ENCODE measurements at regions not wholly inside any gene's neighbourhood (a gene's known extent, or its start where the extent isn't known, plus 50 kb on each side); places are given as distances from the start of the nearest gene placed in this dataset.
A peak's percentile ranks its signal among the peaks of the same experiment; 100 is the strongest.

DNA sequence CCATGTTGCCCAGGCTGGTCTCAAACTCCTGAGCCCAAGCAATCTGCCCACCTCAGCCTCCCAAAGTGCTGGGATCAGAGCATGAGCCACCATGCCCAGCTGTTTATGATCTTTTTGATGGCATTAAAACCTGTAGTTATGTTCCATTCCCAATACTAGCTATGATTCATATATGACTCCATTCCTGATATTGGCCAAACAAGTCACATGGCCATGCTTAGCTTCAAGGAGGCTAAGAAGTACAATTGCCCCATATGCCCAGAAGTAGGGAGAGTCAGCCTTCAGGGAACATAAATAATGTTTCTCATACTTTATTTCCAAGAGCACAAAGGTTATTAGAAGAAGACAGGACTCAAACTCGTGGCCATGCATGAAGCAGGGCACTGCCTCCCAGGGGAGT is 132.4 kb upstream of the RAB6C start:
- H3K27ac Mint-ChIP-seq = no peak overlapping the region
- peaks cover 0 to 3% of the 10 kb centered on the region in 2 donors for H3K36me3 Mint-ChIP-seq (ENCODE audit: insufficient read depth in 2 of 2)
- H3K27me3 Mint-ChIP-seq (ENCODE audit: low read depth) = peaks cover 8% of the 10 kb centered on the region
- H3K9me3 Mint-ChIP-seq = peaks cover 0 to 3% of the 10 kb centered on the region in 2 donors
- ATAC-seq (replicated peaks in 1 of 2) = no peak
- no peaks in the 10 kb centered on the region for H3K4me1 Mint-ChIP-seq (ENCODE audit: low read depth)
- no peak overlapping the region for H3K4me3 Mint-ChIP-seq
- DNase-seq = no peak

DNA sequence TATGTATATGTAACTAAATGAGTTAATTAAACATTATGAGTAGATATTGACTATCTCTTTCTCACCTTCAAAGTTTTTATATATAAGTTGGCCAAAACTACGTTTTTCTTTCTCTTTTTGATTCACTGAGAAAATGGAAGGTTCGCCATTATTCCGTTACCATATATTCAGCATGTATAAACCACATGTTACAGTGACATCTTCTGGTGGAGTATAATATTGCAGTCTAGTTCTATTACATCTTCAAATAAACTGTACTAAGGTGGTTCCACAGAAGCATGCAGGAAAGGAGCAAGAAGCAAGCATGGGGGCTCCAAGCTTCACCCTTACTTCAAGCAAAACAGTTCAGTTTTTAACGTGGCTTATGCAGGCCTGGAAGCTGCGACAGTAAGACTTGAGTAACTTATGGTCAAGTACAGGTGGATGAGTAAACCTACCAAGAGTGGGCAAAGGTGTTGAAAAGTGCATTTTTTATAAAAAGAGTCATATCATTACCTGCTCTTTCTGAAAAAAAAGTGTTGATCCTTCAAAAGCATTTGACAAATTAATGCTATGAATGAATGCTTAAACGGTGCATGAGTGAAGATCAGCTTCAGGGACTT is 129.8 kb upstream of the RAB6C start:
- peaks cover 0 to 3% of the 10 kb centered on the region in 2 donors for H3K36me3 Mint-ChIP-seq (ENCODE audit: insufficient read depth in 2 of 2)
- H3K27ac Mint-ChIP-seq = no peak overlapping the region
- H3K4me3 Mint-ChIP-seq = no peak overlapping the region
- no peaks in the 10 kb centered on the region for H3K4me1 Mint-ChIP-seq (ENCODE audit: low read depth)
- no peak for DNase-seq
- peak; percentile 57 to 58 for ATAC-seq (replicated peaks in 1 of 2)
- H3K9me3 Mint-ChIP-seq = no peaks in the 10 kb centered on the region
- peaks cover 8% of the 10 kb centered on the region for H3K27me3 Mint-ChIP-seq (ENCODE audit: low read depth)

DNA sequence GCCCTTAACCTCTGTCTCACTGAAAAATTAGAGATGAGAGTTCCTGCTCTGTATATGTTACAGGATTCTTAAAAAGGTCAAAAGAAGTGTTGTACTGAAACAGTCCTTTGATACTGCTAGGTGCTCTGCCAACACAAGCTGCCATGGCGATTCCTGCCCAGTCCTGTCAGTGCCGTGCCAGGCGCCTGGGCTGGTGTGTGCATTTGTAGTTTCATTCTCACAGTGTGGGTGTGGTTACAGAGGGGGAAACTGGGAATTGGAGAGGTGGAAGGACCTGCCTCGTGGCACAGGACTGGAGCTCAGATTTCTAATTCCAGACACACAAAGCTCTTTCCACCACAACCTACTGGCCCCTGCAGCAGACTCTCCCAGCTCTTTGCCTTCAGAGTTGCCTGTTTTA is 122.3 kb upstream of the RAB6C start:
- Mint-ChIP-seq H3K27ac (no peak overlapping the region), H3K27me3 (ENCODE audit: low read depth) (no peaks in the 10 kb centered on the region), H3K9me3 (peaks cover 0 to 1% of the 10 kb centered on the region in 2 donors), H3K4me1 (ENCODE audit: low read depth) (no peaks in the 10 kb centered on the region), H3K4me3 (no peak overlapping the region), H3K36me3 (ENCODE audit: insufficient read depth in 2 of 2) (no peaks in the 10 kb centered on the region)
- DNase-seq (no peak), ATAC-seq (replicated peaks in 1 of 2) (no peak)

DNA sequence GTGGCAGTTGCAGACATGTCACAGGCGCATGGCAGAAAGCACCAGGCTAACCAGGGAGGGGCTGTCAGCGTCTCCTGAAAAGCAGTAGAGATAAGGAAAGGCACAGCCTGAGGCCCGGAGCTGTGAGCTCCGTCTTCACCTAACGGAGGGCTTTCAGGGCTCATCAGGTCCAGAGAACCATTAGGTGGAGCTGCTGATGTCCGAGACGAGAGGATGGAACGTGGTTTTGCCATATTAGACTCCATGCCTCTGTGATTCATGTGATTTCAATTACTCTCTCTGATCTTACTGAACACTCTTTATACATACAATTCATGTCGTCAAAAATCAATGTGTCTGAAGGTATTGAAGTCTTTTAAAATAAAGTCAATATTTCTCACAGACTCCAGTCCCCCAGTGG is 120.3 kb upstream of the RAB6C start:
- H3K9me3 Mint-ChIP-seq = peaks cover 0 to 1% of the 10 kb centered on the region in 2 donors
- H3K27me3 Mint-ChIP-seq (ENCODE audit: low read depth) = no peaks in the 10 kb centered on the region
- no peaks in the 10 kb centered on the region for H3K36me3 Mint-ChIP-seq (ENCODE audit: insufficient read depth in 2 of 2)
- H3K4me3 Mint-ChIP-seq = no peak overlapping the region
- no peaks in the 10 kb centered on the region for H3K4me1 Mint-ChIP-seq (ENCODE audit: low read depth)
- DNase-seq = no peak
- H3K27ac Mint-ChIP-seq = no peak overlapping the region
- no peak for ATAC-seq (replicated peaks in 1 of 2)

DNA sequence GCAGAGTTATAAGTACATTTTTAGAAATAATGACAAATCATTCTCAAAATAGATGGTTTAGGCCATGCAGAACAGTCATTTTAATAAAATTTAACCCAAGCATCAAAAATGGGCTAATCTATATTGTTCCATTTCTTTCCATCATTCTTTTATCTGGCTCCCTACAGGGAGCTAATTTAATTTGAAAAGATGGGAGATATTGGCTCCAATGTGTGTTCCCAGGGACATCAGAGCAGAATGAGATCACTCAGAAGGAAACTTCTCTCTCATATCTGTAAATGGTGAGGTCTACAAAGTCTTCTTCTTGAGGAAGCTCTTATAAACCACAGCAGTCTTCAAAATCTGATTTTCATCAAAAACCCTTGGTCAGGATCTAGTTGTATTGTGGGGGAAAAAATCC is 119.4 kb upstream of the RAB6C start:
- Mint-ChIP-seq H3K4me1 (ENCODE audit: low read depth) (no peaks in the 10 kb centered on the region), H3K27me3 (ENCODE audit: low read depth) (no peaks in the 10 kb centered on the region), H3K36me3 (ENCODE audit: insufficient read depth in 2 of 2) (no peaks in the 10 kb centered on the region), H3K27ac (no peak overlapping the region), H3K4me3 (no peak overlapping the region), H3K9me3 (peaks cover 0 to 1% of the 10 kb centered on the region in 2 donors)
- ATAC-seq (replicated peaks in 1 of 2) = no peak
- no peak for DNase-seq

DNA sequence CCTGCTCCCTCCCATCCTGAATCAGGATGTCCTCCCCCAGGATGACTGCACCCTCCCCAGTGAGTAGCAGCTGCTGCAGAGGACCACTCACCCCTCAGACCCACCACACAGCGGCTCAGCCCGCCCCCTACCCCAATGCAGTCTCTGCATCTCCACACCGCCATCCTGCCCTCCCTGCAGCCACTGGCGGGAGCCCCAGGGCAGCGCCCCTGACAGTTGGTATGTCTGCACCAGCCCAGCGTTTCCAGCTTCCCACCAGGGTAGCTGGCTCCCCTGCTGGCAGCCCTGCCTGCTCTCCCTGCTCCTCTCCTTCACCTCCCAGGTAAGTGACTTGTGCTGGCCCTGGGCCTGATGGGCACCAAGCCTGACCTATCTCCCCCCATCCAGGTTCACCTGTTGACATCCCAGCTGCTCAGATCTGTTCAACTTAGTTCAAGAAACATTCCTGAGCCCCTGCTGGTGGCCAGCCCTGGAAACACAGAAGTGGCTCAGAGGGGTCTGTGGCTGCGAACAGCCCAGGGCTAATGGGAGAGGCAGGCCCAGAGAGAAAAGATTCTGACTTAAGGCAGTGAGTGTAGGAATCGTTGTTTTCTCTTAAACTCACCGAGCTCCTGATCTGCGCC is 117.7 kb upstream of the RAB6C start:
- Mint-ChIP-seq H3K9me3 (no peaks in the 10 kb centered on the region), H3K36me3 (ENCODE audit: insufficient read depth in 2 of 2) (no peaks in the 10 kb centered on the region), H3K27ac (no peak overlapping the region), H3K4me1 (ENCODE audit: low read depth) (no peaks in the 10 kb centered on the region), H3K27me3 (ENCODE audit: low read depth) (no peaks in the 10 kb centered on the region), H3K4me3 (no peak overlapping the region)
- ATAC-seq (replicated peaks in 1 of 2) (no peak), DNase-seq (no peak)

DNA sequence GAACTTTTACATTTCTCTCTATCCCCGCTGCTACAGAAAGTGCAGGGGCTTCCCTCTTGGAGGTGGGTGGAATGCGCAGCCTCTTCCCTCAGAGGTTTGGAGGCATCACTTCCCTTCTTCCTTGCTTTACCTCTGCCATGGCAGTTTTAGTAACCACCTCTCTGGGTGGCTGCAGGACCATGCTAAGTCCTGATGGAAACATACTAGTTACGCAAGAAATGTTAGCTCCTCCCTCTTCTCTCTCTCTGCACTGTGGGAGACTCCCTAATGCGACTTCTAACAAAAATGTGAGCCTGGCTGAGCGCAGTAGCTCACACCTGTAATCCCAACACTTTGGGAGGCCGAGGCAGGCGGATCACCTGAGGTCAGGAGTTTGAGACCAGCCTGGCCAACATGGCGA is 116.8 kb upstream of the RAB6C start:
- no peaks in the 10 kb centered on the region for H3K27me3 Mint-ChIP-seq (ENCODE audit: low read depth)
- no peaks in the 10 kb centered on the region for H3K9me3 Mint-ChIP-seq
- no peak overlapping the region for H3K4me3 Mint-ChIP-seq
- no peak overlapping the region for H3K27ac Mint-ChIP-seq
- DNase-seq = no peak
- no peaks in the 10 kb centered on the region for H3K36me3 Mint-ChIP-seq (ENCODE audit: insufficient read depth in 2 of 2)
- ATAC-seq (replicated peaks in 1 of 2) = no peak
- no peaks in the 10 kb centered on the region for H3K4me1 Mint-ChIP-seq (ENCODE audit: low read depth)

DNA sequence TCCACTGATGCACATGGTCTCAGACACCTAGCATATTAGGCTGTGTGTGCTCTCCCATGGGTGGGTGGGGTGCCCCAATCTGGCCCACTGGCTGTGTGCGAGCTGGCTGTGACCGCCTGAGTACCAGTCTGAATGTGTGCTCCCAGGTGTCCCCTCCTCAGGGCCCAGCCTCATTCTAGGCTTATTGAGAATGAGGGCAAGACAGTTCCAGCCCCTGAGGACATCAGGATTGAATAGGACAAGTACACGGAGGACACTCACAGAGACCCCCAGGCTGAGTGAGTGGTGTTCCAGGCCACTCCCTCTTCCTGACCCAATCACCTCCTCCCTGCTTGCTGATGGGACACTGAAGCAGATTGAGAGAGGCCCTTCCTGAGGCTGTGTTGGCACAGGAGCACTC is 116.1 kb upstream of the RAB6C start:
- H3K4me1 Mint-ChIP-seq (ENCODE audit: low read depth) = no peaks in the 10 kb centered on the region
- no peaks in the 10 kb centered on the region for H3K9me3 Mint-ChIP-seq
- no peak overlapping the region for H3K4me3 Mint-ChIP-seq
- no peak for DNase-seq
- H3K36me3 Mint-ChIP-seq (ENCODE audit: insufficient read depth in 2 of 2) = no peaks in the 10 kb centered on the region
- H3K27me3 Mint-ChIP-seq (ENCODE audit: low read depth) = no peaks in the 10 kb centered on the region
- ATAC-seq (replicated peaks in 1 of 2) = no peak
- H3K27ac Mint-ChIP-seq = no peak overlapping the region

DNA sequence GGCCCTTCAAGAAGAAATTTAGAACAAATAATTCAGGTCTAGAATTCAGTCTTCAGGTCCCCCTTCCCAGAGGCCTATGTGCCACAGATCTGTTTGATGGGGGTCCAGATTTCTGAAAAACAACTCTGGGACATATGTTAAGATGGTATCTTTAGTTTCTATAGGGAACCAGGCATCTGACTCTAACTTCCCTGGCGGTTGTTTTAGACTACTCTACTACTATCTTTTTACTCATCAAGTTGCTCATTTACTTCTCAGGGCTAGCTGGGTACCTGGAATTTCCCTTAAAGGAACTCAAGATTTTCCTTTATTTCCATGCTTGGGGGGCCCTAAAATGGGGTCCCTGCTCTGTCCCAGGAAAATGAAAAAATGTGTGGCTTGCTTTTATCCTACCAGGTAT is 114.7 kb upstream of the RAB6C start:
- H3K9me3 Mint-ChIP-seq = no peaks in the 10 kb centered on the region
- H3K4me3 Mint-ChIP-seq = no peak overlapping the region
- no peaks in the 10 kb centered on the region for H3K4me1 Mint-ChIP-seq (ENCODE audit: low read depth)
- no peaks in the 10 kb centered on the region for H3K36me3 Mint-ChIP-seq (ENCODE audit: insufficient read depth in 2 of 2)
- H3K27me3 Mint-ChIP-seq (ENCODE audit: low read depth) = no peaks in the 10 kb centered on the region
- no peak for DNase-seq
- no peak for ATAC-seq (replicated peaks in 1 of 2)
- no peak overlapping the region for H3K27ac Mint-ChIP-seq

DNA sequence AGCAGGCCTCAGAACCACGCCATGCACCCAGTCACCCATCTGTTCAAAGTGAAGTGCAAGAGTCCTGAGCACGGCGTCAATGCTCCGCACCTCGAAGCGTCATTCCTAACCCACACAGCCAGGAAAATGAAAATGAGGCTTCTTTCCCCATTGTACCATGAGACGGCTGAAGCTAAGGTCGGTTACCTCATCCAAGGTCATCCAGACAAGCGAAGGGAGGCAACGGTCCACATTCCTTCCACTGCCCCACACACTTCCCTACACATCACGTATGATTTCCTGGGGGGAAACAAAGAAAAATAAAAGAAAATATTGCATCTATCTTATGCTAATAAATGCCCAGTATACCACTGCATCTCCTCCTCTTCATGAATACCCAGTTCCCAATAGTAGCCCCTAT is 113.5 kb upstream of the RAB6C start:
- no peaks in the 10 kb centered on the region for H3K4me1 Mint-ChIP-seq (ENCODE audit: low read depth)
- DNase-seq = no peak
- H3K9me3 Mint-ChIP-seq = no peaks in the 10 kb centered on the region
- H3K27ac Mint-ChIP-seq = no peak overlapping the region
- no peaks in the 10 kb centered on the region for H3K36me3 Mint-ChIP-seq (ENCODE audit: insufficient read depth in 2 of 2)
- no peaks in the 10 kb centered on the region for H3K27me3 Mint-ChIP-seq (ENCODE audit: low read depth)
- no peak for ATAC-seq (replicated peaks in 1 of 2)
- H3K4me3 Mint-ChIP-seq = no peak overlapping the region

DNA sequence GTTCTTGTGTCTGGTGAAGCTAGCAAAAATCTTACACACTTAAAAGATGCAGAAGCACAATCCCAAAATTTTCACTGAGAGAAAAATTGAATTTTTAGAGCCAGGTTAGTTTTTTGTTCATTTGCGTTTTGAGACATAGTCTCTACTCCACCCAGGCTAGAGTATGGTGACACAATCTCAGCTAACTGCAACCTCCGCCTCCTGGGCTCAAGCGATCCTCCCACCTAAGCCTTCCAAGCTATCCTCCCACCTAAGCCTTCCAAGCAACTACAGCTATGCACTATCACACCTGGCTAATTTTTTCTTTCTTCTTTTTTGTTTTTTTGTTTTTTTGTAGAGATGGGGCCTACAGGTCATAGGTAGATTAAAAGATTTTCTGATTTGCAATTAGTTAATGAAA is 113.1 kb upstream of the RAB6C start:
- Mint-ChIP-seq H3K4me1 (ENCODE audit: low read depth) (no peaks in the 10 kb centered on the region), H3K9me3 (no peaks in the 10 kb centered on the region), H3K27ac (no peak overlapping the region), H3K27me3 (ENCODE audit: low read depth) (no peaks in the 10 kb centered on the region), H3K36me3 (ENCODE audit: insufficient read depth in 2 of 2) (no peaks in the 10 kb centered on the region), H3K4me3 (no peak overlapping the region)
- ATAC-seq (replicated peaks in 1 of 2) (no peak), DNase-seq (no peak)

DNA sequence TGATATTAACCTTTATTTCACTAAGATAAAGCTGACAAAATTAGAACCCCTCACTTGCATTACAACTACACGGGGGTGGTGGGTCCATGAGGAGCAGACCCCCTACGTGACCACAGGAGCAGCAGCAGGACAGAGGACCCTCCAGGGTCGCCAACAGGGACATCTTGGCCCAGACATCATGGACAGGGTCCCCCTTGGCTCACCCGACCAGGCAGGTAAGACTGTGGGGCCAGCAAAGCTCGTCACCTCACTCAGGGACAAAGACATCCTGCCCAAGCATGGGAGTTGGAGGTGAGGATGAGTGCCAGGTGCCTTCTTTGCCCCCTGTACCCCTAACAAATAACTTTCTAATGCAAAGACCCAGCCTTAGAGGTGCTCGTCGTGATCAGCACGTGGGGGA is 111.3 kb upstream of the RAB6C start:
- H3K9me3 Mint-ChIP-seq = no peaks in the 10 kb centered on the region
- no peaks in the 10 kb centered on the region for H3K36me3 Mint-ChIP-seq (ENCODE audit: insufficient read depth in 2 of 2)
- no peaks in the 10 kb centered on the region for H3K4me1 Mint-ChIP-seq (ENCODE audit: low read depth)
- DNase-seq (no peak), ATAC-seq (replicated peaks in 1 of 2) (no peak)
- H3K27ac Mint-ChIP-seq = no peak overlapping the region
- H3K27me3 Mint-ChIP-seq (ENCODE audit: low read depth) = no peaks in the 10 kb centered on the region
- H3K4me3 Mint-ChIP-seq = no peak overlapping the region

DNA sequence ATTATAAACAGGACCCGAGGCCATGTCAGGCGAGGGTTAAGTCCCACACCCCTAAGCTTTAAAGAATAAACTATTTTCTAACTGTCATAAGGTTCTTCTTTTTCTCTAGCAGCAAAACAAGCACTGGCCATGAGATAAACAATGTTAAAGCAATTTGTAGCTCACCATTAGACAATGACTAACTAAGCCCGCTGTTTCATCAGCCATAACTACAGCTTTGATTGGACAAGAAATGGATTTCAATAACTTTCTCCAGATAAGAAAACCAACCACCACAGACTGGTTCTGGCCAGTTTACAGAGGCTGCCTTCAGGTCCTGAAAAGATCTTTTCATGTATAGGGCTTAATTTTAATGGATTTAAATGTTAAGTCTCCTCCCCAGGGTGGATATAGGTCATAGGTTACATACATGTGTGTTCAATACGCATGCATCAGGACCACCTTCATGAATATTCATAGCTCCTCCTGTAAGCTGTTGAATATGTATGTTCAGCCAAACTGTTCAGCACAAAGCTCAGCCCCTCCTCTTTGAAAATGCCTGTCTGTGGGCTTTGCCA is 108.7 kb upstream of the RAB6C start:
- no peaks in the 10 kb centered on the region for H3K9me3 Mint-ChIP-seq
- H3K27me3 Mint-ChIP-seq (ENCODE audit: low read depth) = no peaks in the 10 kb centered on the region
- H3K4me1 Mint-ChIP-seq (ENCODE audit: low read depth) = no peaks in the 10 kb centered on the region
- no peak overlapping the region for H3K4me3 Mint-ChIP-seq
- DNase-seq (no peak), ATAC-seq (replicated peaks in 1 of 2) (no peak)
- no peak overlapping the region for H3K27ac Mint-ChIP-seq
- H3K36me3 Mint-ChIP-seq (ENCODE audit: insufficient read depth in 2 of 2) = no peaks in the 10 kb centered on the region

DNA sequence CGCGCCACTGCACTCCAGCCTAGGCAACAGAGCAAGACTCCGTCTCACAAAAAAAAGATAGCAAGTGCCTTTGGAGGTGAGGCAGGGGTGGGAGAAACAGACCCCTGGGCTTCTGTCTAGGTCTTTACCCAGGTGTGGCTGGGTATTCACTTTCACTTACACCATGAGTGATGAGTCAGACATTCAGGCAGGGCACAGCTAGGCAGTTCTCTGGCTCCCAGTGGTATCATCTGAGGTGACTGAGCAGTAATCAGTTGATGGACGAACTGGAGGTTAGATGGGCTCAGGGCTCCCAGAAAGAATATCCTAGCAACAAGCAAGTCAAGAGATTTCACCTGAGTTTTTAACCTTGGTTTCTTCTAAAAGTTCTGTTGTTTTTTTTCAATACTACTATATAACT is 107.0 kb upstream of the RAB6C start:
- Mint-ChIP-seq H3K27me3 (ENCODE audit: low read depth) (no peaks in the 10 kb centered on the region), H3K4me3 (no peak overlapping the region), H3K9me3 (peaks cover 1 to 2% of the 10 kb centered on the region in 2 donors), H3K27ac (no peak overlapping the region), H3K36me3 (ENCODE audit: insufficient read depth in 2 of 2) (no peaks in the 10 kb centered on the region), H3K4me1 (ENCODE audit: low read depth) (peaks cover 9% of the 10 kb centered on the region)
- ATAC-seq (replicated peaks in 1 of 2) (no peak), DNase-seq (no peak)
